Astrocyte of the spinal cord (primary cell): ENCODE measurements at regions not wholly inside any gene's neighbourhood (a gene's known extent, or its start where the extent isn't known, plus 50 kb on each side); places are given as distances from the start of the nearest gene placed in this dataset.
"Not testable (repeated sequence)": the region's sequence is repeated elsewhere in the genome, so short reads cannot be mapped to it uniquely, and the experiment has no call there.

Experiments
- DNase-seq: peaks from one replicate; pipeline ENCODE4 v3.0.0; 2011; ENCODE audit warnings: low read depth, low spot score
- H3K4me3 ChIP-seq: 2 replicates; pipeline ENCODE4 v1.5.1; 2011; ENCODE audit warnings: low read depth, mild to moderate bottlenecking, low read length, moderate library complexity
- in situ Hi-C: cut with HindIII; loops from 2 replicates; pipeline ENCODE4 v1.10.0; 2017; ENCODE audit warnings: low sequenced_read_pairs
- TF ChIP-seq, protein P1 (sequence below): IDR thresholded peaks from 2 replicates; pipeline ENCODE4 v1.5.1; 2012; ENCODE audit warnings: low read depth, mild to moderate bottlenecking, low read length, inconsistent platforms

DNA sequence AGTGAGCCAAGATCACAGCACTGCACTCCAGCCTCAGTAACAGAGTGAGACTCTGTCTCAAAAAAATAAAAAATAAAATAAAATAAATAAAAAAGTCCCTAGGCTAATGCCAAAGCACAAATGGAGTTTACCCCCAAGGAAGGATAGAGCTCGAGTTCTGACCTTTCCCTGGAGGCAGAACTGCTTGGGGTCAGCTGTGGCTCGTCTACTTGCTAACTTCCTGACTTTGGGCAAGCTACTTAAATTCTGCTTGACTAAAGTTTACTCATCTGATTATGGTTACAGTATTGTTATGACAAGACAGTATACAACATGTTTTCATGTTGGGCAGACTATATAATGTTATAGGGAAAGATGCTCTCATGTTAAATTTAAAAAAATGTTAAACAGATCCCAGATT is 359.2 kb downstream of the DNAH5 start:
- TF ChIP-seq, protein P1, sequence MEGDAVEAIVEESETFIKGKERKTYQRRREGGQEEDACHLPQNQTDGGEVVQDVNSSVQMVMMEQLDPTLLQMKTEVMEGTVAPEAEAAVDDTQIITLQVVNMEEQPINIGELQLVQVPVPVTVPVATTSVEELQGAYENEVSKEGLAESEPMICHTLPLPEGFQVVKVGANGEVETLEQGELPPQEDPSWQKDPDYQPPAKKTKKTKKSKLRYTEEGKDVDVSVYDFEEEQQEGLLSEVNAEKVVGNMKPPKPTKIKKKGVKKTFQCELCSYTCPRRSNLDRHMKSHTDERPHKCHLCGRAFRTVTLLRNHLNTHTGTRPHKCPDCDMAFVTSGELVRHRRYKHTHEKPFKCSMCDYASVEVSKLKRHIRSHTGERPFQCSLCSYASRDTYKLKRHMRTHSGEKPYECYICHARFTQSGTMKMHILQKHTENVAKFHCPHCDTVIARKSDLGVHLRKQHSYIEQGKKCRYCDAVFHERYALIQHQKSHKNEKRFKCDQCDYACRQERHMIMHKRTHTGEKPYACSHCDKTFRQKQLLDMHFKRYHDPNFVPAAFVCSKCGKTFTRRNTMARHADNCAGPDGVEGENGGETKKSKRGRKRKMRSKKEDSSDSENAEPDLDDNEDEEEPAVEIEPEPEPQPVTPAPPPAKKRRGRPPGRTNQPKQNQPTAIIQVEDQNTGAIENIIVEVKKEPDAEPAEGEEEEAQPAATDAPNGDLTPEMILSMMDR: no peak
- H3K4me3 ChIP-seq: no peak overlapping the region
- no peak for DNase-seq
- in situ Hi-C loops: no loop called here

DNA sequence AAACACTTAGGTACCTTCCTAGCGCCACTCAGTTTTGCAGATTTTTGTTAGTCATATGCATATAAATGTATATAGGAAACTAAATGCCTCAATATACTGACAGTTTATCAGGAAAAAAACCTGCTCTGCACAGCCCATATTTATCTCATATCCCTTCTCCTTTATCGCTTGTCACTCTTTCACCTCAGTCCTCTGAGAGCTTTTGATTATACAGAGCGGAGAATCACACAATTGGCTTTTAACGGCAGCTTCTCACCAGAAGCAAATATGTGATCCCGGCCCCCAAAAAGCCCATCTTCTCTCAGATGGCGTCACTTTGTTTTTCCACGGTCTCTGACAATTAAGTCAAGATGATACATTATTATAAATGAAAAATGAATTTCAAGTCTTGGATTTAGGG is 362.6 kb downstream of the DNAH5 start:
- H3K4me3 ChIP-seq: no peak overlapping the region
- in situ Hi-C loops: no loop called here
- no peak for DNase-seq
- TF ChIP-seq, protein P1: no peak

DNA sequence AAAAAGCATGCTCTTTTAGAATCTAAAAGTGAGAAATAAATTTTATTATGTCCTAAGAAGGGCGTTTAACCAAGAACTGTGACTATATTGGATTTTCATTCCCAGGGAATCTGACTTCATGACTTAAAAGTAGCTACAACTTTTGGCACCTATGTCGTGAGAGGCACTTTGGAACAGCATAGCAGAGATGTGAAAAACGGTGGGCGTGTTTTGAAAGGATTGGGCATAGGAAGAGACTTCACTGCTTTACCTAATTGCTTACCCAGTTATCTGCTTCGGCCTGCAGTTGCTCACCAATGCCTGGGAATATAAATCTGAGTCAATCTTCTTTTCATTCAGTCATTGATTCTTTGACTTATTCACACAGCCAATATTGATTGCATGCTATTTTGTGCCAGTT is 363.4 kb downstream of the DNAH5 start:
- DNase-seq: no peak
- in situ Hi-C loops: no loop called here
- no peak overlapping the region for H3K4me3 ChIP-seq
- TF ChIP-seq, protein P1: no peak

DNA sequence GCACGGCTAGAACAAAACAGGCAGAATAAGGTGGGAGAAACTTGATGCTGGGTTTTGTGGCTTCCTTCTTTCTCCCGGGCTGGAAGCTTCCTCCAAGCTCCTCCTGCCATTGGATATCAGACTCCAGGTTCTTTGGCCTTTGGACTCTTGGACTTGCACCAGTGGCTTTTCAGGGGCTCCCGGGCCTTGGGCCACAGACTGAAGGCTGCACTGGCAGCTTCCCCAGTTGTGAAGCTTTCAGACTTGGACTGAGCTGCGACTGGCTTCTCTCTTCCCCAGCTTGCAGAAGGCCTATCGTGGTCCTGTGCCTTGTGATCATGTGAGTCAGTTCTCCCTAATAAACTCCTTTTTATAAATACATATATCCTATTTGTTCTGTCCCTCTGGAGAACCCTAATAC is 364.4 kb downstream of the DNAH5 start:
- TF ChIP-seq, protein P1: no peak
- in situ Hi-C loops: no loop called here
- DNase-seq: no peak
- no peak overlapping the region for H3K4me3 ChIP-seq

DNA sequence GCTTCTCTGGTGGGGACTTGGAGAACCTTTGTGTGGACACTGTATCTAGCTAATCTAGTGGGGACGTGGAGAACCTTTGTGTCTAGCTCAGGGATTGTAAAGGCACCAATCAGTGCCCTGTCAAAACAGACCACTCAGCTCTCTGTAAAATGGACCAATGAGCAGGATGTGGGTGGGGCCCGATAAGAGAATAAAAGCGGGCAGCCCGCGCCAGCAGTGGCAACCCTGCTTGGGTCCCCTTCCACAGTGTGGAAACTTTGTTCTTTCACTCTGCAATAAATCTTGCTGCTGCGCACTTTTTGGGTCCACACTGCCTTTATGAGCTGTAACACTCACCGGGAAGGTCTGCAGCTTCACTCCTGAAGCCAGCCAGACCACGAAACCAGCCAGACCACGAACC is 365.4 kb downstream of the DNAH5 start:
- in situ Hi-C loops, DNase-seq, H3K4me3 ChIP-seq: not testable (repeated sequence)

DNA sequence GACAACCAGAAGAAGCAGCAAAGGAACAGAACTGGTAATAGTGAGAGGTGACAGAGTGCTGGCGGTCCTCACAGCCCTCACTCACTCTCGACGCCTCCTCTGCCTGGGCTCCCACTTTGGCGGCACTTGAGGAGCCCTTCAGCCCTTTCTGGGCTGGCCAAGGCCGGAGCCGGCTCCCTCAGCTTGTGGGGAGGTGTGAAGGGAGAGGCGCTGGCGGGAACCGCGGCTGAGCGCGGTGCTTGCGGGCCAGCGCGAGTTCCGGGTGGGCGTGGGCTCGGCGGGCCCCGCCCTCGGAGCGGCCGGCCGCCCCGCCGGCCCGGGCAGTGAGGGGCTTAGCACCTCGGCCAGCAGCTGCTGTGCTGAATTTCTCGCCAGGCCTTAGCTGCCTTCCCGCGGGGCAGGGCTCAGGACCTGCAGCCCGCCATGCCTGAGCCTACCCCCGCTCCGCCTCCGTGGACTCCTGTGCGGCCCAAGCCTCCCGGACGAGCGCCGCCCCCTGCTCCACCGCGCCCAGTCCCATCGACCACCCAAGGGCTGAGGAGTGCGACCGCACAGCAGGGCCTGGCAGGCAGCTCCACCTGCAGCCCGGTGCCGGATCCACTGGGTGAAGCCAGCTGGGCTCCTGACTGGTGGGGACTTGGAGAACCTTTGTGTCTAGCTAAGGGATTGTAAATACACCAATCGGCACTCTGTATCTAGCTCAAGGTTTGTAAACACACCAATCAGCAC is 366.0 kb downstream of the DNAH5 start:
- in situ Hi-C loops, H3K4me3 ChIP-seq, DNase-seq: not testable (repeated sequence)

DNA sequence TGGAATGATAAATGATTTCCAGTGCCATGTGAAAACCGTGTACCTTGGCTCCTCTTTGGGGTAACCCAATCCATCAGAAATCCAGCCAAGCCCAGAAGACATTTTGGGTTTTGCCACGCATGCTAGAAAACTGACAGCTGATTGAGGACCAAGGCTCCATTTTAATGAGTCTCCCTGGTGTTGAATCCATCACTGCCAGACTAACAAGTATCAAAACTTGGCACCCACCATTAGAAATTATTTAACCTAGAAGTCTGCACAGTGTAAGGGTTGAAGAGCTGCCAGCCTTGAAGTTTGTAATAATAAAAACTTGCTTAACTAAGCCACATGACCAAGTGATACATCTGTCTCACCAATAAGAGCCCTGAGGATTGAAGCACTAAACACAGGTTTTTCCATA is 369.9 kb downstream of the DNAH5 start:
- no peak overlapping the region for H3K4me3 ChIP-seq
- no peak for DNase-seq
- TF ChIP-seq, protein P1: no peak
- in situ Hi-C loops: no loop called here

DNA sequence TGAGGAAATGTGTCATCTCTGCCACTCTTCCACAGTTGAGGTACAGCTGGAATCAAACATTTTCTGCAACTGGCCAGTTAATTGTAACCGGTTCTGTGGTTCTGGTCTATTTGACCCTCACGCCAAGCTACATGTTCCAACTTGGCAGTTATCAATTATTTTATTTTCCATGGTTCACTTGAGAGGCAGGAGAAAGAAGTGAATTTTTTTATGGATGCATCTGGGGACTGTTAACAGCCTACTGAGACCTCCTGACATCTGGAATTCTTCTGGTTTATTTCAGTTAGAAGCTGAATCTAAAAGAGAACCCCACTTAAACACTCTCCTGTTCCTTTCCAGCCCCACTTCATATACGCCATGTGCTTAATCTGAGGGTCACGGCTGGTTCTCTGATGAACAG is 372.3 kb downstream of the DNAH5 start:
- DNase-seq: no peak
- TF ChIP-seq, protein P1: no peak
- in situ Hi-C loops: no loop called here
- no peak overlapping the region for H3K4me3 ChIP-seq
